Neural cell (in vitro differentiated cells): ENCODE measurements at regions not wholly inside any gene's neighbourhood (a gene's known extent, or its start where the extent isn't known, plus 50 kb on each side); places are given as distances from the start of the nearest gene placed in this dataset.
A peak's percentile ranks its signal among the peaks of the same experiment; 100 is the strongest.

Experiments used
- H2AFZ ChIP-seq: fragments of 200-600, 300-800 bp; sonication (generic), shearing (Covaris generic); 2 replicates; pipeline ENCODE4 v1.6.0; 2014; ENCODE audit warnings: low read depth, mild to moderate bottlenecking, antibody characterized with exemption, low read length, moderate library complexity
- H3F3A ChIP-seq: fragments of 200-600 bp; shearing (Covaris generic); 2 replicates; pipeline ENCODE4 v1.6.1; 2016; ENCODE audit warnings: mild to moderate bottlenecking, moderate library complexity, mixed read lengths, antibody characterized with exemption, low read length; ENCODE audit not compliant: insufficient read depth, poor library complexity, severe bottlenecking
- H3K27ac ChIP-seq: fragments of 200-600, 300-800 bp; sonication (generic), shearing (Covaris generic); 2 replicates; pipeline ENCODE4 v1.5.1; 2014; ENCODE audit warnings: mild to moderate bottlenecking, low read length, moderate library complexity
- H3K27me3 ChIP-seq: fragments of 300-800, 200-600 bp; sonication (generic), shearing (Covaris generic); 2 replicates; pipeline ENCODE4 v1.6.0; 2014; ENCODE audit warnings: mild to moderate bottlenecking, low read depth, low read length, moderate library complexity; ENCODE audit not compliant: insufficient read depth
- H3K36me3 ChIP-seq: fragments of 300-800, 200-600 bp; sonication (generic), shearing (Covaris generic); 2 replicates; pipeline ENCODE4 v1.5.1; 2014; ENCODE audit warnings: mild to moderate bottlenecking, antibody characterized with exemption, low read length, moderate library complexity; ENCODE audit not compliant: insufficient read depth
- H3K4me2 ChIP-seq: fragments of 300-800, 200-600 bp; sonication (generic), shearing (Covaris generic); 2 replicates; pipeline ENCODE4 v1.6.0; 2014; ENCODE audit warnings: mild to moderate bottlenecking, low read length
- H3K4me3 ChIP-seq: fragments of 300-800, 200-600 bp; sonication (generic), shearing (Covaris generic); 2 replicates; pipeline ENCODE4 v1.5.1; 2014; ENCODE audit warnings: mild to moderate bottlenecking, low read length, moderate library complexity
- H3K79me2 ChIP-seq: fragments of 200-600 bp; shearing (Covaris generic); replicated peaks from 2 replicates; pipeline ENCODE4 v1.6.0; 2014; ENCODE audit warnings: mild to moderate bottlenecking, low read length, moderate library complexity; ENCODE audit not compliant: insufficient read depth
- H3K9ac ChIP-seq: fragments of 300-800, 200-600 bp; sonication (generic), shearing (Covaris generic); 2 replicates; pipeline ENCODE4 v1.6.1; 2016; ENCODE audit warnings: mild to moderate bottlenecking, low read length, mixed read lengths
- H3K9me2 ChIP-seq: fragments of 200-600 bp; shearing (Covaris generic); 2 replicates; pipeline ENCODE4 v1.6.1; 2016; ENCODE audit warnings: mild to moderate bottlenecking, low read length, mixed read lengths; ENCODE audit not compliant: insufficient read depth
- H3K9me3 ChIP-seq: fragments of 200-600, 300-800 bp; sonication (generic), shearing (Covaris generic); 2 replicates; pipeline ENCODE4 v1.6.1; 2016; ENCODE audit warnings: mild to moderate bottlenecking, mixed run types, low read length, moderate library complexity, mixed read lengths
- H4K20me1 ChIP-seq: fragments of 200-600 bp; shearing (Covaris generic); 2 replicates; pipeline ENCODE4 v1.6.1; 2016; ENCODE audit warnings: mild to moderate bottlenecking, mixed run types; ENCODE audit not compliant: insufficient read depth
- EP300 ChIP-seq: fragments of 450-650 bp; conservative IDR thresholded peaks from 2 replicates; pipeline ENCODE4 v1.6.1; 2014; ENCODE audit warnings: antibody characterized with exemption, mild to moderate bottlenecking, moderate library complexity; ENCODE audit not compliant: poor library complexity, severe bottlenecking
- EZH2 ChIP-seq: fragments of 200-600, 300-800 bp; shearing (Covaris generic), sonication (generic); IDR thresholded peaks from 2 replicates; pipeline ENCODE4 v1.6.1; 2014; ENCODE audit warnings: antibody characterized with exemption, low read length, borderline replicate concordance, mild to moderate bottlenecking; ENCODE audit not compliant: insufficient read depth, poor library complexity, severe bottlenecking
- MXI1 ChIP-seq: fragments of 450-650 bp; conservative IDR thresholded peaks from 2 replicates; pipeline ENCODE4 v1.6.1; 2014; ENCODE audit warnings: antibody characterized with exemption, mild to moderate bottlenecking; ENCODE audit not compliant: poor library complexity, severe bottlenecking
- POLR2AphosphoS5 ChIP-seq: IDR thresholded peaks from 2 replicates; pipeline ENCODE4 v1.6.1; 2012
- RAD21 ChIP-seq: fragments of 450-650 bp; conservative IDR thresholded peaks from 2 replicates; pipeline ENCODE4 v1.6.1; 2014; ENCODE audit warnings: antibody characterized with exemption, mild to moderate bottlenecking, moderate library complexity
- SMC3 ChIP-seq: fragments of 450-650 bp; conservative IDR thresholded peaks from 2 replicates; pipeline ENCODE4 v1.6.1; 2014; ENCODE audit warnings: antibody characterized with exemption, mild to moderate bottlenecking, moderate library complexity; ENCODE audit not compliant: poor library complexity
- TAF1 ChIP-seq: IDR thresholded peaks from 2 replicates; pipeline ENCODE4 v1.6.1; 2012; ENCODE audit warnings: low read depth
- TF ChIP-seq, protein P1 (sequence below): IDR thresholded peaks from 2 replicates; pipeline ENCODE4 v1.6.1; 2012; ENCODE audit warnings: borderline replicate concordance
- TF ChIP-seq, protein P2 (sequence below): fragments of 450-650 bp; IDR thresholded peaks from 2 replicates; pipeline ENCODE4 v1.5.1; 2014; ENCODE audit warnings: antibody characterized with exemption, mild to moderate bottlenecking, moderate library complexity; ENCODE audit not compliant: poor library complexity, severe bottlenecking

DNA sequence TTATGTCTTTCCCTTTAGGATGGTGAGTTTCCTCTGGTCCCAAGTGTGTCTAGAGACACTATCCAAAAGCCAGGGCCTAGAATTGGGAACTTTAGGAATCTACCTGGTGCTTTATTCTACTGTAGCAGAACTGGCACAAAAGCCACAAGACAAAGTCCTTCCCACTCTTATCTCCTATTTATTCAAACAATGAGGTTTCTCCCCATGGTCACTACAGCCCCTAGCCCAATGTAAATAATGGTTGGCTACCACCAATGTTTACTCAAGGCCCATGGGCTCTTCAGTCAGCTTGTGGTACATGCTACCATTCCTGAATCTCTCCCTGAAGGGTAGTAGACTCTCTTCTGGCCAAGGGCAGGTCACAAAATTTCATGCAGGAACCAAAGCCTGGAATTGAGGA, 789.4 kb upstream of the KIF2B start:
- Histone ChIP-seq H3K4me2 (no peak overlapping the region), H3K4me3 (no peak overlapping the region), H3K9ac (no peak overlapping the region), H3K79me2 (no peaks in the 10 kb centered on the region), H3K36me3 (no peaks in the 10 kb centered on the region), H3K27me3 (no peaks in the 10 kb centered on the region), H2AFZ (no peak overlapping the region), H3K9me2 (no peaks in the 10 kb centered on the region), H4K20me1 (no peaks in the 10 kb centered on the region), H3F3A (no peaks in the 10 kb centered on the region), H3K9me3 (no peaks in the 10 kb centered on the region), H3K27ac (no peak overlapping the region)
- TF ChIP-seq, protein P1, sequence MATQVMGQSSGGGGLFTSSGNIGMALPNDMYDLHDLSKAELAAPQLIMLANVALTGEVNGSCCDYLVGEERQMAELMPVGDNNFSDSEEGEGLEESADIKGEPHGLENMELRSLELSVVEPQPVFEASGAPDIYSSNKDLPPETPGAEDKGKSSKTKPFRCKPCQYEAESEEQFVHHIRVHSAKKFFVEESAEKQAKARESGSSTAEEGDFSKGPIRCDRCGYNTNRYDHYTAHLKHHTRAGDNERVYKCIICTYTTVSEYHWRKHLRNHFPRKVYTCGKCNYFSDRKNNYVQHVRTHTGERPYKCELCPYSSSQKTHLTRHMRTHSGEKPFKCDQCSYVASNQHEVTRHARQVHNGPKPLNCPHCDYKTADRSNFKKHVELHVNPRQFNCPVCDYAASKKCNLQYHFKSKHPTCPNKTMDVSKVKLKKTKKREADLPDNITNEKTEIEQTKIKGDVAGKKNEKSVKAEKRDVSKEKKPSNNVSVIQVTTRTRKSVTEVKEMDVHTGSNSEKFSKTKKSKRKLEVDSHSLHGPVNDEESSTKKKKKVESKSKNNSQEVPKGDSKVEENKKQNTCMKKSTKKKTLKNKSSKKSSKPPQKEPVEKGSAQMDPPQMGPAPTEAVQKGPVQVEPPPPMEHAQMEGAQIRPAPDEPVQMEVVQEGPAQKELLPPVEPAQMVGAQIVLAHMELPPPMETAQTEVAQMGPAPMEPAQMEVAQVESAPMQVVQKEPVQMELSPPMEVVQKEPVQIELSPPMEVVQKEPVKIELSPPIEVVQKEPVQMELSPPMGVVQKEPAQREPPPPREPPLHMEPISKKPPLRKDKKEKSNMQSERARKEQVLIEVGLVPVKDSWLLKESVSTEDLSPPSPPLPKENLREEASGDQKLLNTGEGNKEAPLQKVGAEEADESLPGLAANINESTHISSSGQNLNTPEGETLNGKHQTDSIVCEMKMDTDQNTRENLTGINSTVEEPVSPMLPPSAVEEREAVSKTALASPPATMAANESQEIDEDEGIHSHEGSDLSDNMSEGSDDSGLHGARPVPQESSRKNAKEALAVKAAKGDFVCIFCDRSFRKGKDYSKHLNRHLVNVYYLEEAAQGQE: no peak

DNA sequence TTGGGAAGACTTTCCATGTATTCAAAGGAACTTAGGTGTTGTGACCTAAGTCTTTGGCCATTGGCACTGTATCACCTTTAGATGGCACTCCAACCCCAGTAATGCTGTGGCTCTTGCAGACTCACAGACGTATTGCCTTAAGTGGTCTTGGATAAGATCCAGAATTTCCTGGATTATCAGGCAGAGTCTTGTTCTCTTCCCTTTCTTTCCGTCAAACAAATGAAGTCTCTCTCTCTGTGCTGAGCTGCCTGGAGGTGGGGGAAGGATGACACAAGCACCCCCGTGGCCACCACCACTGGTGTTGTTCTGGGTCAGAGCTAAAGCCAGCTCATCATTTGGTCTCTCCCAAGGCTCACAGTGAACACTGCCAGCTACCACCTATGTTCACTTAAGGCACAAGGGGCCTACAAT, 789.9 kb upstream of the KIF2B start:
- H3K9me3 ChIP-seq: no peaks in the 10 kb centered on the region
- peak; percentile 67 for TF ChIP-seq RAD21
- TF ChIP-seq, protein P2, sequence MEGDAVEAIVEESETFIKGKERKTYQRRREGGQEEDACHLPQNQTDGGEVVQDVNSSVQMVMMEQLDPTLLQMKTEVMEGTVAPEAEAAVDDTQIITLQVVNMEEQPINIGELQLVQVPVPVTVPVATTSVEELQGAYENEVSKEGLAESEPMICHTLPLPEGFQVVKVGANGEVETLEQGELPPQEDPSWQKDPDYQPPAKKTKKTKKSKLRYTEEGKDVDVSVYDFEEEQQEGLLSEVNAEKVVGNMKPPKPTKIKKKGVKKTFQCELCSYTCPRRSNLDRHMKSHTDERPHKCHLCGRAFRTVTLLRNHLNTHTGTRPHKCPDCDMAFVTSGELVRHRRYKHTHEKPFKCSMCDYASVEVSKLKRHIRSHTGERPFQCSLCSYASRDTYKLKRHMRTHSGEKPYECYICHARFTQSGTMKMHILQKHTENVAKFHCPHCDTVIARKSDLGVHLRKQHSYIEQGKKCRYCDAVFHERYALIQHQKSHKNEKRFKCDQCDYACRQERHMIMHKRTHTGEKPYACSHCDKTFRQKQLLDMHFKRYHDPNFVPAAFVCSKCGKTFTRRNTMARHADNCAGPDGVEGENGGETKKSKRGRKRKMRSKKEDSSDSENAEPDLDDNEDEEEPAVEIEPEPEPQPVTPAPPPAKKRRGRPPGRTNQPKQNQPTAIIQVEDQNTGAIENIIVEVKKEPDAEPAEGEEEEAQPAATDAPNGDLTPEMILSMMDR: peak; percentile 46
- peak; percentile 69 for TF ChIP-seq SMC3
- no peak for TF ChIP-seq MXI1
- H3K4me3 ChIP-seq: no peak overlapping the region
- no peaks in the 10 kb centered on the region for H3F3A ChIP-seq
- H3K9ac ChIP-seq: no peak overlapping the region
- H3K79me2 ChIP-seq: no peaks in the 10 kb centered on the region
- H3K4me2 ChIP-seq: no peak overlapping the region
- no peak overlapping the region for H2AFZ ChIP-seq
- no peak overlapping the region for H3K27ac ChIP-seq
- H3K27me3 ChIP-seq: no peaks in the 10 kb centered on the region
- no peaks in the 10 kb centered on the region for H4K20me1 ChIP-seq
- H3K36me3 ChIP-seq: no peaks in the 10 kb centered on the region
- no peaks in the 10 kb centered on the region for H3K9me2 ChIP-seq

DNA sequence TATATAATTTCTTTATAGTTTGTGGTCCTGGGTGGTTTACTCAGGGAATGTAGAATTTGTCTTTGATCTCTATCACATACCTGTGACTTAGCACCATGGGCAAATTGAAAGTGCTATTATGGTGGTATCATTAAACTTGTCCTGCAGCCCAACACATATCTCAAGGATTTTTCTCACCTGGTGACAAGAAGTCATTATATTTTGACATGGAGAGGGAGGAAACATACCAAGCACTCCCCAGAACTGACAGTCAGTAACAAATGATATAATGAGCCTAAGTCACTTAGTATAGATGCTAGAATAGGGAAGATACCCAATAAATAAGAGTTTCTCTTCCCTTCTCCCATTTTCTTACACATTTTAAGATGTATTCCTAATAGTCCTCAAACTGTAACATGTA, 805.5 kb upstream of the KIF2B start:
- Histone ChIP-seq H2AFZ (no peak overlapping the region), H4K20me1 (no peaks in the 10 kb centered on the region), H3F3A (no peaks in the 10 kb centered on the region), H3K9ac (no peak overlapping the region), H3K27me3 (peaks cover 5% of the 10 kb centered on the region), H3K9me3 (no peaks in the 10 kb centered on the region), H3K4me2 (no peak overlapping the region), H3K27ac (no peak overlapping the region), H3K9me2 (no peaks in the 10 kb centered on the region), H3K79me2 (no peaks in the 10 kb centered on the region), H3K36me3 (no peaks in the 10 kb centered on the region), H3K4me3 (no peak overlapping the region)
- TF ChIP-seq EZH2 (no peak), MXI1 (no peak), TAF1 (no peak), POLR2AphosphoS5 (peak; percentile 78), RAD21 (no peak), EP300 (peak; percentile 85)
